HepG2 (cell line): ENCODE measurements at regions not wholly inside any gene's neighbourhood (a gene's known extent, or its start where the extent isn't known, plus 50 kb on each side); places are given as distances from the start of the nearest gene placed in this dataset.

Source experiments
- ATAC-seq: fragments of 200-7000 bp; cut with Tn5 transposase; 3 replicates; pipeline ENCODE4 v1.9.1; 2020; ENCODE audit warnings: mild to moderate bottlenecking, moderate library complexity
- BruUV-seq: library from RNA; stranded (reverse); fragments of 400-500 nt; replicated peaks from 2 replicates; lab custom pipeline; 2021; lab: Mats Ljungman, UMichigan
- CTCF ChIA-PET: fragments of 300-600 bp; formaldehyde crosslinking; extraction: SDS; loops from one replicate; lab custom pipeline; 2021; ENCODE audit warnings: low total read pairs, inconsistent platforms, low intra/inter-chr PET ratio; lab: Yijun Ruan, JAX
- POLR2A ChIA-PET: fragments of 350-600 bp; sonication (Branson Sonifier 250); formaldehyde crosslinking; loops from one replicate; lab custom pipeline; 2020; ENCODE audit warnings: antibody characterized with exemption, inconsistent platforms; lab: Yijun Ruan, JAX
- DNase-seq: peaks from one replicate; pipeline ENCODE4 v3.0.0-alpha.2; 2015; ENCODE audit warnings: low spot score
- FAIRE-seq: peaks from 3 replicates; lab custom pipeline; 2011; peaks lifted over from hg19 to GRCh38; lab: Jason Lieb, UNC
- H2AFZ ChIP-seq: one replicate; pipeline ENCODE4 v1.6.1; 2011; ENCODE audit warnings: low read length, inconsistent platforms
- H3K27ac ChIP-seq: fragments of 300-600 bp; 3 replicates; pipeline ENCODE4 v1.8.0; 2011; ENCODE audit warnings: mixed run types, mild to moderate bottlenecking, mixed read lengths, low read length, inconsistent platforms; ENCODE audit not compliant: insufficient read depth; ENCODE audit errors: extremely low read length
- H3K27me3 ChIP-seq, 2 experiments: fragments of 200-600 bp in 1 of 2; 2 replicates in 1 of 2; 3 replicates in 1 of 2; pipeline versions ENCODE4 v1.6.0 to v1.8.0; 2011; ENCODE audit warnings: low read length in 2 of 2, mild to moderate bottlenecking in 2 of 2, moderate library complexity in 2 of 2, inconsistent platforms in 1 of 2; ENCODE audit not compliant: insufficient read depth in 2 of 2, control insufficient read depth in 1 of 2
- H3K36me3 ChIP-seq, 2 experiments: fragments of 200-600 bp in 1 of 2; replicated peaks in 1 of 2; 2 replicates in 1 of 2; 3 replicates in 1 of 2; pipeline versions ENCODE4 v1.5.1 to v1.8.0; 2011; ENCODE audit warnings: low read length in 2 of 2, inconsistent platforms in 1 of 2; ENCODE audit not compliant: insufficient read depth in 2 of 2, control insufficient read depth in 1 of 2
- H3K4me1 ChIP-seq: 2 replicates; pipeline ENCODE4 v1.5.1; 2012; ENCODE audit warnings: low read length, inconsistent platforms; ENCODE audit not compliant: insufficient read depth
- H3K4me2 ChIP-seq: 2 replicates; pipeline ENCODE4 v1.6.0; 2011; ENCODE audit warnings: low read depth, low read length, inconsistent platforms
- H3K4me3 ChIP-seq, 3 experiments: fragments of 200-600 bp in 1 of 3; sonication (generic), shearing (Covaris generic) in 1 of 3; replicated peaks in 1 of 3; 2 replicates each; pipeline ENCODE4 v1.5.1; 2011 to 2016; ENCODE audit warnings: low read length in 3 of 3, inconsistent platforms in 2 of 3, low read depth in 2 of 3, mild to moderate bottlenecking in 2 of 3, control low read depth in 1 of 3, mixed read lengths in 1 of 3; ENCODE audit not compliant: insufficient read depth in 1 of 3
- H3K79me2 ChIP-seq: one replicate; pipeline ENCODE4 v1.6.1; 2011; ENCODE audit warnings: low read length, inconsistent platforms; ENCODE audit not compliant: insufficient read depth
- H3K9ac ChIP-seq: 2 replicates; pipeline ENCODE4 v1.6.0; 2011; ENCODE audit warnings: mild to moderate bottlenecking, low read depth, low read length, inconsistent platforms; ENCODE audit not compliant: insufficient read depth
- H3K9me3 ChIP-seq: 2 replicates; pipeline ENCODE4 v1.5.1; 2012; ENCODE audit warnings: mild to moderate bottlenecking, low read length
- H4K20me1 ChIP-seq: 2 replicates; pipeline ENCODE4 v1.6.0; 2011; ENCODE audit warnings: inconsistent platforms, mild to moderate bottlenecking, low read length, moderate library complexity; ENCODE audit not compliant: insufficient read depth
- CC2D1A ChIP-seq: sonication (generic); formaldehyde crosslinking; IDR thresholded peaks from 2 replicates; pipeline ENCODE4 v1.8.1; 2023; ENCODE audit warnings: mild to moderate bottlenecking, missing genetic modification reagents
- FOXK2 ChIP-seq: fragments of 450-650 bp; IDR thresholded peaks from 2 replicates; pipeline ENCODE4 v1.6.1; 2016
- HMG20A ChIP-seq: IDR thresholded peaks from 2 replicates; pipeline ENCODE4 v1.6.1; 2016; ENCODE audit warnings: borderline replicate concordance
- IKZF5 ChIP-seq: IDR thresholded peaks from 2 replicates; pipeline ENCODE4 v1.6.1; 2018; ENCODE audit warnings: missing genetic modification reagents, mild to moderate bottlenecking, missing compliant biosample characterization
- PCBP2 ChIP-seq: fragments of 200-400 bp; formaldehyde crosslinking; optimal IDR thresholded peaks from 2 replicates; pipeline ENCODE3; 2018; ENCODE audit warnings: low read length, low read depth; ENCODE audit not compliant: poor library complexity, severe bottlenecking
- SRF ChIP-seq: IDR thresholded peaks from 2 replicates; pipeline ENCODE4 v1.6.1; 2011; ENCODE audit warnings: mild to moderate bottlenecking, low read depth, low read length, moderate library complexity
- ZBTB26 ChIP-seq: IDR thresholded peaks from 2 replicates; pipeline ENCODE4 v1.6.1; 2016; ENCODE audit warnings: missing compliant biosample characterization, missing genetic modification reagents, borderline replicate concordance
- ZFP36L1 ChIP-seq: sonication (generic); formaldehyde crosslinking; IDR thresholded peaks from 2 replicates; pipeline ENCODE4 v1.8.0; 2022; ENCODE audit warnings: mild to moderate bottlenecking, missing genetic modification reagents, moderate library complexity
- ZFP82 ChIP-seq: sonication (generic); formaldehyde crosslinking; IDR thresholded peaks from 2 replicates; pipeline ENCODE4 v1.5.1; 2020; ENCODE audit warnings: mild to moderate bottlenecking, missing genetic modification reagents, borderline replicate concordance
- ZNF605 ChIP-seq: sonication (generic); formaldehyde crosslinking; IDR thresholded peaks from 2 replicates; pipeline ENCODE4 v1.8.0; 2022; ENCODE audit warnings: mild to moderate bottlenecking, missing genetic modification reagents
- ZNF646 ChIP-seq: sonication (generic); formaldehyde crosslinking; IDR thresholded peaks from 2 replicates; pipeline ENCODE4 v1.9.0; 2021; ENCODE audit warnings: mild to moderate bottlenecking, missing genetic modification reagents
- ZNF776 ChIP-seq: sonication (generic); formaldehyde crosslinking; IDR thresholded peaks from 2 replicates; pipeline ENCODE4 v1.4.0; 2020; ENCODE audit warnings: mild to moderate bottlenecking, missing genetic modification reagents
- ZNF83 ChIP-seq: sonication (generic); formaldehyde crosslinking; IDR thresholded peaks from 2 replicates; pipeline ENCODE4 v1.4.0; 2020; ENCODE audit warnings: missing genetic modification reagents, mild to moderate bottlenecking, borderline replicate concordance
- WGBS: methylation state at CpG from one replicate; pipeline ENCODE4 v1.1.6; 2017; ENCODE audit warnings: low lambda C conversion rate; 5-methylcytosine and 5-hydroxymethylcytosine counted together
- in situ Hi-C: cut with HindIII; loops from 2 replicates; pipeline ENCODE4 v1.10.0; 2017; ENCODE audit warnings: low pct_unique_long_range_greater_than_20kb; ENCODE audit not compliant: extremely low pct_ligation_motif_present
- intact Hi-C: fragments of 100-400 bp; cut with micrococcal nuclease; formaldehyde crosslinking; loops from one replicate; pipeline ENCODE4 v1.10.0; 2022; ENCODE audit not compliant: unreplicated experiment

GRCh38 chr1:201640624-201641023 is 101.7 kb downstream of the NAV1 start (continued):
- TF ChIP-seq IKZF5 = no peak
- TF ChIP-seq CC2D1A (CRISPR knock-in tag) = no peak
- TF ChIP-seq ZNF605 = no peak
- no peak for TF ChIP-seq ZNF83
- no peak for TF ChIP-seq PCBP2
- TF ChIP-seq FOXK2 = no peak
- no peak for TF ChIP-seq ZBTB26
- TF ChIP-seq ZFP82 (CRISPR knock-in tag) = no peak
- no peak for TF ChIP-seq ZFP36L1 (CRISPR knock-in tag)

- Histone ChIP-seq H3K4me3 (no peak overlapping the region), H3K4me2 (no peak overlapping the region), H3K36me3 (no peaks in the 10 kb centered on the region), H3K4me1 (no peaks in the 10 kb centered on the region), H3K79me2 (no peaks in the 10 kb centered on the region), H3K9ac (no peak overlapping the region), H3K27me3 (peaks cover 0 to 22% of the 10 kb centered on the region in 2 experiments; a peak in 3 of 5 replicates), H2AFZ (no peak overlapping the region), H3K27ac (no peak overlapping the region), H4K20me1 (no peaks in the 10 kb centered on the region), H3K9me3 (no peaks in the 10 kb centered on the region)
- ATAC-seq (no peak), FAIRE-seq (no peak), DNase-seq (no peak)
- in situ Hi-C loops (no loop called here), intact Hi-C loops (no loop called here)
- BruUV-seq = no TSS peak
- ChIA-PET POLR2A (no interaction called here), CTCF (no interaction called here)
- 63% methylated on average over 4 of the region's 4 CpGs for WGBS
- TF ChIP-seq SRF (no peak), ZNF776 (CRISPR knock-in tag) (no peak), ZNF646 (no peak), HMG20A (no peak)
Measured at GRCh38 chr1:201641524-201642253, 102.8 kb downstream of the NAV1 start.
